CD4-positive, alpha-beta T cell treated with Interleukin-21 for 1 hour (primary cell): ENCODE measurements at regions not wholly inside any gene's neighbourhood (a gene's known extent, or its start where the extent isn't known, plus 50 kb on each side); places are given as distances from the start of the nearest gene placed in this dataset.

Experiments
- DNase-seq: peaks from one replicate; pipeline ENCODE4 v3.0.0-alpha.2; 2020

- DNase-seq = no peak
These were observed 472.0 kb upstream of the CNTNAP2 start for GRCh38 chr7:145644426-145645134.

- DNase-seq = no peak
These were observed 472.6 kb upstream of the CNTNAP2 start for GRCh38 chr7:145643981-145644380.

- DNase-seq = no peak
These were observed 483.1 kb upstream of the CNTNAP2 start for GRCh38 chr7:145633513-145633912.

GRCh38 chr7:145624618-145625017 is 492.0 kb upstream of the CNTNAP2 start:
- no peak for DNase-seq

GRCh38 chr7:145605963-145606362 is 510.6 kb upstream of the CNTNAP2 start:
- DNase-seq = no peak

GRCh38 chr7:145599376-145599775 is 517.2 kb upstream of the CNTNAP2 start:
- no peak for DNase-seq

- no peak for DNase-seq
These were observed 532.2 kb upstream of the CNTNAP2 start for GRCh38 chr7:145584401-145584800.

- no peak for DNase-seq
These were observed 533.8 kb upstream of the CNTNAP2 start for GRCh38 chr7:145582742-145583303.

- no peak for DNase-seq
These were observed 558.8 kb upstream of the CNTNAP2 start for GRCh38 chr7:145557805-145558204.

- DNase-seq = no peak
These were observed 573.4 kb upstream of the CNTNAP2 start for GRCh38 chr7:145543242-145543641.

- no peak for DNase-seq
These were observed 576.7 kb upstream of the CNTNAP2 start for GRCh38 chr7:145539910-145540309.

GRCh38 chr7:145534301-145534700 is 582.3 kb upstream of the CNTNAP2 start:
- no peak for DNase-seq

GRCh38 chr7:145520284-145520683 is 596.3 kb upstream of the CNTNAP2 start:
- no peak for DNase-seq

GRCh38 chr7:145511004-145511403 is 605.6 kb upstream of the CNTNAP2 start:
- no peak for DNase-seq

GRCh38 chr7:145497911-145498525 is 618.6 kb upstream of the CNTNAP2 start:
- no peak for DNase-seq

GRCh38 chr7:145490356-145490755 is 626.2 kb upstream of the CNTNAP2 start:
- DNase-seq = no peak

GRCh38 chr7:145489609-145490008 is 627.0 kb upstream of the CNTNAP2 start:
- no peak for DNase-seq

- DNase-seq = no peak
These were observed 627.8 kb upstream of the CNTNAP2 start for GRCh38 chr7:145488816-145489215.

GRCh38 chr7:145481985-145482384 is 634.6 kb upstream of the CNTNAP2 start:
- no peak for DNase-seq

- DNase-seq = no peak
These were observed 638.1 kb upstream of the CNTNAP2 start for GRCh38 chr7:145478541-145478940.

GRCh38 chr7:145474009-145474686 is 638.3 kb upstream of the TPK1 start:
- no peak for DNase-seq

- no peak for DNase-seq
These were observed 636.0 kb upstream of the TPK1 start for GRCh38 chr7:145471883-145472282.

GRCh38 chr7:145464287-145464686 is 628.4 kb upstream of the TPK1 start:
- DNase-seq = no peak

GRCh38 chr7:145462463-145462862 is 626.6 kb upstream of the TPK1 start:
- no peak for DNase-seq
